GM19395 (cell line): ENCODE measurements at regions not wholly inside any gene's neighbourhood (a gene's known extent, or its start where the extent isn't known, plus 50 kb on each side); places are given as distances from the start of the nearest gene placed in this dataset.
"Not testable (repeated sequence)": the region's sequence is repeated elsewhere in the genome, so short reads cannot be mapped to it uniquely, and the experiment has no call there.

ENCODE experiments used
- ATAC-seq: cut with Tn5 transposase; IDR thresholded peaks from one replicate; pipeline ENCODE4 v1.9.1; 2021; ENCODE audit warnings: mild to moderate bottlenecking, moderate library complexity; ENCODE audit not compliant: unreplicated experiment

GRCh38 chr1:60619581-60619980, 462.8 kb upstream of the NFIA start:
- ATAC-seq = no peak

- ATAC-seq = no peak
Measured at GRCh38 chr1:60615666-60616065, 466.7 kb upstream of the NFIA start.

GRCh38 chr1:60612790-60613189, 469.6 kb upstream of the NFIA start:
- no peak for ATAC-seq

- ATAC-seq = not testable (repeated sequence)
Measured at GRCh38 chr1:60606921-60607320, 475.4 kb upstream of the NFIA start.

GRCh38 chr1:60600532-60600931, 481.8 kb upstream of the NFIA start:
- no peak for ATAC-seq

- ATAC-seq = no peak
Measured at GRCh38 chr1:60599574-60599973, 482.8 kb upstream of the NFIA start.

- ATAC-seq = no peak
Measured at GRCh38 chr1:60598041-60598910, 484.1 kb upstream of the NFIA start.

- ATAC-seq = no peak
Measured at GRCh38 chr1:60596791-60597750, 485.3 kb upstream of the NFIA start.

GRCh38 chr1:60591583-60591982, 490.8 kb upstream of the NFIA start:
- no peak for ATAC-seq

GRCh38 chr1:60589916-60590315, 492.4 kb upstream of the NFIA start:
- no peak for ATAC-seq

GRCh38 chr1:60589046-60589748, 493.2 kb upstream of the NFIA start:
- ATAC-seq = no peak

GRCh38 chr1:60584371-60584770, 498.0 kb upstream of the NFIA start:
- no peak for ATAC-seq

GRCh38 chr1:60583696-60584095, 498.7 kb upstream of the NFIA start:
- no peak for ATAC-seq

GRCh38 chr1:60581455-60582220, 500.7 kb upstream of the NFIA start:
- no peak for ATAC-seq

- no peak for ATAC-seq
Measured at GRCh38 chr1:60577029-60577428, 503.5 kb upstream of the C1orf87 start.

GRCh38 chr1:60575326-60575977, 501.9 kb upstream of the C1orf87 start:
- ATAC-seq = no peak

- no peak for ATAC-seq
Measured at GRCh38 chr1:60573726-60574409, 500.3 kb upstream of the C1orf87 start.

GRCh38 chr1:60573121-60573520, 499.6 kb upstream of the C1orf87 start:
- ATAC-seq = no peak

- ATAC-seq = no peak
Measured at GRCh38 chr1:60572378-60572777, 498.8 kb upstream of the C1orf87 start.
